ENCODE measurements at regions not wholly inside any gene's neighbourhood (a gene's known extent, or its start where the extent isn't known, plus 50 kb on each side); places are given as distances from the start of the nearest gene placed in this dataset.
A peak's percentile ranks its signal among the peaks of the same experiment; 100 is the strongest.

GRCh38 chr16:63904930-63905329, 1216.9 kb downstream of the CDH11 start:
- no peak for TF ChIP-seq CTCF (IDR thresholded peaks at IDR 0.05)
- TF ChIP-seq EP300 (IDR thresholded peaks at IDR 0.05), result no peak
- no peak for TF ChIP-seq POLR2A (IDR thresholded peaks at IDR 0.05)
- no peak for TF ChIP-seq POLR2AphosphoS5 (IDR thresholded peaks at IDR 0.05)
- DNase-seq, result no peak
- 70 to 89% methylated on average over 2 of the region's 2 CpGs for WGBS, 2 donors
- Histone ChIP-seq H3K4me3 (no peak overlapping the region), H3K36me3 (no peaks in the 10 kb centered on the region), H3K9me3 (no peaks in the 10 kb centered on the region), H3K27ac (no peak overlapping the region), H3K27me3 (no peaks in the 10 kb centered on the region), H3K4me1 (no peaks in the 10 kb centered on the region)
- intact Hi-C loops (cut with DNase I), result no loop called here

DNA sequence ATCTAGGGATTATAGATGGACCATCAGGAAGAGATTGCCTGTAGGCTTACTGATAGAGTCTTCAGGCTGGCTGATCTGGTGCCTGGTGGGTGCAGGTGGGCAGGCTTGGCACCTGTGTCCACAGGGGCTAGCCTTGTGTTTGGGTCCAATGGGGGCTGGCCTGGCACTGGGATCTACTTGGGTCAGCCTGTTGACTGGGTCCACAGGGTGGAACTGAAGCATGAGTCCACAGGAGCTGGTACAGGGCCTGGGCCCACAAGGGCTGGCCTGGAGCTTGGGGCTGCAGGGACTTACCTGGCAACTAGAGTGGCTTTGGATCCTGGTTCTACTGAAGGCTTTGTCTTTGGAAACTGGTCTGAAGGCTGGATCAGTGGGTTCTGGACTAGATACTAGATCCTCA, 1217.7 kb downstream of the CDH11 start:
- Histone ChIP-seq H3K27ac (no peak overlapping the region), H3K27me3 (no peaks in the 10 kb centered on the region), H3K4me3 (no peak overlapping the region), H3K9me3 (no peaks in the 10 kb centered on the region), H3K4me1 (no peaks in the 10 kb centered on the region), H3K36me3 (no peaks in the 10 kb centered on the region)
- DNase-seq, result no peak
- intact Hi-C loops (cut with DNase I), result no loop called here
- TF ChIP-seq CTCF (IDR thresholded peaks at IDR 0.05) (no peak), EP300 (IDR thresholded peaks at IDR 0.05) (no peak), POLR2AphosphoS5 (IDR thresholded peaks at IDR 0.05) (no peak), POLR2A (IDR thresholded peaks at IDR 0.05) (no peak)

GRCh38 chr16:63896383-63897109, 1225.3 kb downstream of the CDH11 start:
- intact Hi-C loops (cut with DNase I), result no loop called here
- WGBS, 2 donors, result 79 to 88% methylated on average over 2 of the region's 2 CpGs

DNA sequence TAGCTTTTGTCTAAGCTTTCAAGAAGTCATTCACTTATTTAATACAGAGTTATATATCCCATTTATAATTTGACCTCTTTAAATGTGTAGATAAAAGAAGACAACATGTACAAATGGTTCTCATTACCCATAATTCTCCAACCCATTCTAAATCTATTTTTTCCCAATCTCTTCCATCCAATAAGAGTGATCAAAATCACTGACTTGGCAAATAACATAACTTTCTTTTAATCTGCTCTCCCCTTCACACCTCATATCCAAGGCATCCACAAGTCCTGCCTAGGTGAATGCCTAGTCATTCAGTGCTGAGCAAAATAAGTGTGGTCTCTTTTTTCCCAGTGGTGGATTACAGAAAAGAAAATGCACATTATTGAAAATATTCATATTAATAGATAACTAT, 1231.1 kb downstream of the CDH11 start:
- Histone ChIP-seq H3K27me3 (no peaks in the 10 kb centered on the region), H3K27ac (no peak overlapping the region), H3K4me3 (no peak overlapping the region), H3K4me1 (peaks cover 0 to 15% (median 12%) of the 10 kb centered on the region in 4 donors), H3K36me3 (no peaks in the 10 kb centered on the region), H3K9me3 (no peaks in the 10 kb centered on the region)
- no peak for TF ChIP-seq EP300 (IDR thresholded peaks at IDR 0.05)
- TF ChIP-seq CTCF (IDR thresholded peaks at IDR 0.05), result no peak
- no peak for TF ChIP-seq POLR2A (IDR thresholded peaks at IDR 0.05)
- TF ChIP-seq POLR2AphosphoS5 (IDR thresholded peaks at IDR 0.05), result no peak
- DNase-seq, result no peak
- intact Hi-C loops (cut with DNase I), result no loop called here

More at GRCh38 chr16:63896383-63897109, 1225.3 kb downstream of the CDH11 start:
- Histone ChIP-seq H3K27me3 (no peaks in the 10 kb centered on the region), H3K27ac (no peak overlapping the region), H3K4me3 (no peak overlapping the region), H3K36me3 (no peaks in the 10 kb centered on the region), H3K9me3 (no peaks in the 10 kb centered on the region), H3K4me1 (no peaks in the 10 kb centered on the region)
- no peak for TF ChIP-seq CTCF (IDR thresholded peaks at IDR 0.05)
- no peak for TF ChIP-seq POLR2AphosphoS5 (IDR thresholded peaks at IDR 0.05)
- TF ChIP-seq EP300 (IDR thresholded peaks at IDR 0.05), result no peak
- TF ChIP-seq POLR2A (IDR thresholded peaks at IDR 0.05), result no peak
- no peak for DNase-seq

DNA sequence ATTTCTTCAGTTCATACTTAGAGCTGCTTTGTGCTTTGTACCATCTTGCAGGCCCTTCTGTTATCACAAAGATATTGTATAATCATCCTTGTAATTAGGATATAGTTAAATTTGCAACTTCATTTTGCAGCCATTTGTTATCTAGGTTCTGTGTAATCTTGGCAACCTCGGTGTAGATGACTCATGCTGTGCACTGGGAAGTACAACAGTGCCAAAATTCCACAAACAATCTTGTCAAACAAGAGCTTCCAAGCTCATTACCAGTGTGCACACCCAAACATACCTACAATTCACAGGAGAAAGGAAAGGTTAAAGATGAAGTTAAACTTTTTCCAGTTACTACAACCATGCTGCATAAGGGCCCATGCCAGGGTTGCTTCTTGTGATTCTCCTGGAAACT, 1231.8 kb downstream of the CDH11 start:
- no peak for DNase-seq
- TF ChIP-seq POLR2AphosphoS5 (IDR thresholded peaks at IDR 0.05) (peak in 1 of 4 donors; percentile 15), EP300 (IDR thresholded peaks at IDR 0.05) (no peak)
- Histone ChIP-seq H3K27ac (no peak overlapping the region), H3K4me1 (peaks cover 0 to 15% (median 12%) of the 10 kb centered on the region in 4 donors), H3K4me3 (no peak overlapping the region), H3K27me3 (no peaks in the 10 kb centered on the region), H3K36me3 (no peaks in the 10 kb centered on the region), H3K9me3 (no peaks in the 10 kb centered on the region)
- WGBS, 2 donors, result 8 to 32% methylated on average over 1 of the region's 1 CpG
- intact Hi-C loops (cut with DNase I), result no loop called here
